ENCODE measurements at regions not wholly inside any gene's neighbourhood (a gene's known extent, or its start where the extent isn't known, plus 50 kb on each side); places are given as distances from the start of the nearest gene placed in this dataset.

- CTCF ChIA-PET (ENCODE audit: low intra/inter-chr PET ratio), result no interaction called here
- no peak overlapping the region for H3K4me3 ChIP-seq
- 31% methylated on average over 7 of the region's 7 CpGs for WGBS (ENCODE audit: insufficient coverage, low coverage, missing lambda C conversion rate)
- H4K20me1 ChIP-seq (replicated peaks; ENCODE audit: control insufficient read depth, insufficient read depth, low read length), result no peaks in the 10 kb centered on the region
- peaks cover 0 to 5% of the 10 kb centered on the region in 2 experiments; a peak in 2 of 5 replicates for H3K4me1 ChIP-seq (replicated peaks in 1 of 2; ENCODE audit: control insufficient read depth in 2 of 2, insufficient read depth in 2 of 2, low read length in 2 of 2)
- H3K27me3 ChIP-seq (ENCODE audit: control insufficient read depth in 2 of 2, insufficient read depth in 2 of 2, low read length in 2 of 2), result no peaks in the 10 kb centered on the region
- POLR2A ChIA-PET, result interaction anchor here (1.8 kb wide), 1 partner anchor 9 kb away, joined by 6 read pairs; no protein-coding TSS in a partner anchor
- TF ChIP-seq E2F1 (CRISPR knock-in tag; IDR thresholded peaks at IDR 0.05) (no peak), DNMT1 (IDR thresholded peaks at IDR 0.05) (no peak), SNRNP70 (optimal IDR thresholded peaks at IDR 0.05; ENCODE audit: low read depth, low read length) (no peak), ZKSCAN8 (CRISPR knock-in tag; IDR thresholded peaks at IDR 0.05) (no peak), LARP7 (IDR thresholded peaks at IDR 0.05) (no peak), ZBTB33 (CRISPR knock-in tag; IDR thresholded peaks at IDR 0.05) (no peak), SMARCB1 (IDR thresholded peaks at IDR 0.05; ENCODE audit: insufficient read length, low read depth) (no peak), STAT5B (CRISPR knock-in tag; IDR thresholded peaks at IDR 0.05) (no peak)
- intact Hi-C loops (cut with micrococcal nuclease) (no loop called here), in situ Hi-C loops (cut with MboI) (no loop called here)
- H3K9me1 ChIP-seq (ENCODE audit: control insufficient read depth, insufficient read depth, low read length), result no peaks in the 10 kb centered on the region
- H2AFZ ChIP-seq (ENCODE audit: low read depth, low read length), result no peak overlapping the region
- no peak overlapping the region for H3K9ac ChIP-seq (ENCODE audit: insufficient read depth in 1 of 2, low read depth in 2 of 2, low read length in 2 of 2)
- DNase-seq (ENCODE audit: extremely low read depth in 1 of 4, low spot score in 3 of 4) (no peak), FAIRE-seq (no peak), ATAC-seq (no peak)
- H3K27ac ChIP-seq (ENCODE audit: extremely low read depth, low read depth, low read length), result no peak overlapping the region
- H3K9me3 ChIP-seq (replicated peaks; ENCODE audit: control insufficient read depth, insufficient read depth, low read depth, low read length), result no peaks in the 10 kb centered on the region
- H3K4me2 ChIP-seq (ENCODE audit: insufficient read depth, low read length), result no peak overlapping the region
- BruUV-seq (replicated peaks), result no TSS peak
- no peaks in the 10 kb centered on the region for H3K36me3 ChIP-seq (ENCODE audit: control insufficient read depth, insufficient read depth, low read length)
- H3K79me2 ChIP-seq (ENCODE audit: control insufficient read depth, insufficient read depth, low read length), result no peaks in the 10 kb centered on the region
Observed at GRCh38 chrX:39992300-39992699, 105.5 kb downstream of the BCOR start.
